ENCODE measurements at regions not wholly inside any gene's neighbourhood (a gene's known extent, or its start where the extent isn't known, plus 50 kb on each side); places are given as distances from the start of the nearest gene placed in this dataset.

DNA sequence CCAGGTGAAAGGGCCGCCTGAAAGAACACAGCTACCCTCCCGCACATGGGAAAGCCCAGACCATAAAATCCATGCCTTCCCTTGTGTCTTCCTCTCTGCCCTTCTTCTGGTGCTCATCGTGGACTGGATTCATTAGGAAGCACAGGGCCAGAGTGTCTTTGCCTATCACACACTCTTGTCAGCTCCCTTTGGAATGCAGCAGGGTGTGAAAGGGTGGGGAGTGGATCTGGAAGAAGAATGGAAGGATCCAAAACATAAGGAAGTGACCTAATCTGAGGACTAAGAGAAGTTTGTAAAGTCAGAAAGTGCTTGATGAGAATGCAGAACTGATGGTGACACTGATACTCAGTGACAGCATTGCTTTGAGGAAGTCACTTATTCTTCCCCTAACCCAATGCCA is 1147.3 kb upstream of the GOT2 start:
- TF ChIP-seq SIN3A (IDR thresholded peaks at IDR 0.05; ENCODE audit: borderline replicate concordance, insufficient read depth, low read length) (no peak), POLR2AphosphoS5 (IDR thresholded peaks at IDR 0.05; ENCODE audit: low read depth, low read length) (no peak), TAF1 (IDR thresholded peaks at IDR 0.05; ENCODE audit: borderline replicate concordance, insufficient read depth, low read length) (no peak), FOXP2 (optimal IDR thresholded peaks at IDR 0.05; ENCODE audit: borderline replicate concordance, extremely low read depth, extremely low read length, insufficient read depth) (no peak)
- TF ChIP-seq, protein P1, sequence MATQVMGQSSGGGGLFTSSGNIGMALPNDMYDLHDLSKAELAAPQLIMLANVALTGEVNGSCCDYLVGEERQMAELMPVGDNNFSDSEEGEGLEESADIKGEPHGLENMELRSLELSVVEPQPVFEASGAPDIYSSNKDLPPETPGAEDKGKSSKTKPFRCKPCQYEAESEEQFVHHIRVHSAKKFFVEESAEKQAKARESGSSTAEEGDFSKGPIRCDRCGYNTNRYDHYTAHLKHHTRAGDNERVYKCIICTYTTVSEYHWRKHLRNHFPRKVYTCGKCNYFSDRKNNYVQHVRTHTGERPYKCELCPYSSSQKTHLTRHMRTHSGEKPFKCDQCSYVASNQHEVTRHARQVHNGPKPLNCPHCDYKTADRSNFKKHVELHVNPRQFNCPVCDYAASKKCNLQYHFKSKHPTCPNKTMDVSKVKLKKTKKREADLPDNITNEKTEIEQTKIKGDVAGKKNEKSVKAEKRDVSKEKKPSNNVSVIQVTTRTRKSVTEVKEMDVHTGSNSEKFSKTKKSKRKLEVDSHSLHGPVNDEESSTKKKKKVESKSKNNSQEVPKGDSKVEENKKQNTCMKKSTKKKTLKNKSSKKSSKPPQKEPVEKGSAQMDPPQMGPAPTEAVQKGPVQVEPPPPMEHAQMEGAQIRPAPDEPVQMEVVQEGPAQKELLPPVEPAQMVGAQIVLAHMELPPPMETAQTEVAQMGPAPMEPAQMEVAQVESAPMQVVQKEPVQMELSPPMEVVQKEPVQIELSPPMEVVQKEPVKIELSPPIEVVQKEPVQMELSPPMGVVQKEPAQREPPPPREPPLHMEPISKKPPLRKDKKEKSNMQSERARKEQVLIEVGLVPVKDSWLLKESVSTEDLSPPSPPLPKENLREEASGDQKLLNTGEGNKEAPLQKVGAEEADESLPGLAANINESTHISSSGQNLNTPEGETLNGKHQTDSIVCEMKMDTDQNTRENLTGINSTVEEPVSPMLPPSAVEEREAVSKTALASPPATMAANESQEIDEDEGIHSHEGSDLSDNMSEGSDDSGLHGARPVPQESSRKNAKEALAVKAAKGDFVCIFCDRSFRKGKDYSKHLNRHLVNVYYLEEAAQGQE (IDR thresholded peaks at IDR 0.05; ENCODE audit: insufficient read depth in 1 of 2, low read depth in 2 of 2, low read length in 2 of 2) = no peak

DNA sequence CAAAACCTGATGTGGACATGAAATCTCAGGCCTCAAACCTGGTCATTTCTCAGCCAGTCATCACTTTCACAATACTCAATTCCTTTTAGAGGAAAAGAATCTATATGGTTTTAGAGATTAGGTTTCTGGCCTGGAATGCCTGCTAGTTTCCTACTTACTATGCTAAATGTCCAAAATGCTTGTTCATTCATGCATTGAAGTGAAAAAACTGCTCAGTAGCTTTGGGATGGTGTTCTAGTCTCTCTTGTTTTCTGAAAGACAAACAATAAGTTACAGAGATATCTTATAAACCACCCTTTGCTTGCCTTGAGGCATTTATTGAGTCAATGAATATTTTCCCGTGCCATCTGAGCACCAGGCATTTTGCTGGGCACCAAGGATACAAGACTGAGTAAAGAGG is 1146.5 kb upstream of the GOT2 start:
- TF ChIP-seq SIN3A (IDR thresholded peaks at IDR 0.05; ENCODE audit: borderline replicate concordance, insufficient read depth, low read length) (no peak), FOXP2 (optimal IDR thresholded peaks at IDR 0.05; ENCODE audit: borderline replicate concordance, extremely low read depth, extremely low read length, insufficient read depth) (no peak), POLR2AphosphoS5 (IDR thresholded peaks at IDR 0.05; ENCODE audit: low read depth, low read length) (no peak), TAF1 (IDR thresholded peaks at IDR 0.05; ENCODE audit: borderline replicate concordance, insufficient read depth, low read length) (no peak)
- TF ChIP-seq, protein P1 (IDR thresholded peaks at IDR 0.05; ENCODE audit: insufficient read depth in 1 of 2, low read depth in 2 of 2, low read length in 2 of 2) = no peak

DNA sequence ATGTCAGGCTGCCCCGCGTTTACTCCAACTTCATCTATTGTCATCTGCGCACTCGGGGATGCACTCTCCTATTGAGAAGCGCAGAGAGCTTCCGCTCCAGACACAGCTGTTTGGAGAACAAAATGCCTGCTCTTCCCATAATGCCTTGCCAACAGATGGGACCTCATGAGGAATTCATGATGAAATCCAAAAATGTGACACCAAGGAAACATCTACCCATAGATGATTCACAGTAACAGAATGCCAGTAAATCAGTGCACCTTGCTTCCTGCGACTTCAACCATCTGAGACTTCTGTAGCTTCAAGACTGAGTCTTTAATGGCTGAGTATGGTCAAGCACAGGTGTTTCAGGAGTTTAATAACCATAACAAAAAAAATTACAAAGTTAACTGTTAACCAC is 1144.9 kb upstream of the GOT2 start:
- no peak for TF ChIP-seq POLR2AphosphoS5 (IDR thresholded peaks at IDR 0.05; ENCODE audit: low read depth, low read length)
- TF ChIP-seq SIN3A (IDR thresholded peaks at IDR 0.05; ENCODE audit: borderline replicate concordance, insufficient read depth, low read length) = no peak
- TF ChIP-seq, protein P1 (IDR thresholded peaks at IDR 0.05; ENCODE audit: insufficient read depth in 1 of 2, low read depth in 2 of 2, low read length in 2 of 2) = no peak
- no peak for TF ChIP-seq FOXP2 (optimal IDR thresholded peaks at IDR 0.05; ENCODE audit: borderline replicate concordance, extremely low read depth, extremely low read length, insufficient read depth)
- TF ChIP-seq TAF1 (IDR thresholded peaks at IDR 0.05; ENCODE audit: borderline replicate concordance, insufficient read depth, low read length) = no peak

DNA sequence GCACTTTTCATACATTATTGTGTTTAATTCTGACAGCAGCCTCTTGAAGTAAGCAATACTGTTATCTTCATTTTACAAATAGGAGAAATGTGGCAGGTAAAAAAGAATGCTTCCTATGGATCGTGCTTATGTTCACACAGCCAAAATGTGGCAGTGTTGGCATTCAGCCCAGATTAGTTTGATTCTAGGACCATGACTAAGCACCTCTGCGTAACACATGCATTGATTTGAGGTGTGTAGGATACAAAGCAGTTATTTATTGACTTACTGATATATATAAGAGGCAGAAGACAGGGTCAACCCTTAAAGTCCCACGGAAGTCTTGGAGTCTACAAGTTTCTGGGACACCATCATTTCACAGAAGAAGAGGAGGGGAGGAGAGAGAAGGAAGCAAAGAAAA is 1144.4 kb upstream of the GOT2 start:
- TF ChIP-seq SIN3A (IDR thresholded peaks at IDR 0.05; ENCODE audit: borderline replicate concordance, insufficient read depth, low read length) = no peak
- TF ChIP-seq TAF1 (IDR thresholded peaks at IDR 0.05; ENCODE audit: borderline replicate concordance, insufficient read depth, low read length) = no peak
- TF ChIP-seq POLR2AphosphoS5 (IDR thresholded peaks at IDR 0.05; ENCODE audit: low read depth, low read length) = no peak
- TF ChIP-seq, protein P1 (IDR thresholded peaks at IDR 0.05; ENCODE audit: insufficient read depth in 1 of 2, low read depth in 2 of 2, low read length in 2 of 2) = no peak
- no peak for TF ChIP-seq FOXP2 (optimal IDR thresholded peaks at IDR 0.05; ENCODE audit: borderline replicate concordance, extremely low read depth, extremely low read length, insufficient read depth)

Measured in PFSK-1 (cell line).